SJSA1 (cell line): ENCODE measurements at regions not wholly inside any gene's neighbourhood (a gene's known extent, or its start where the extent isn't known, plus 50 kb on each side); places are given as distances from the start of the nearest gene placed in this dataset.

Experiments used
- DNase-seq, 2 experiments: peaks; one replicate each; pipeline ENCODE4 v3.0.0-alpha.2; 2015 to 2020; ENCODE audit warnings: low spot score in 2 of 2, low read depth in 1 of 2
- H3K27ac ChIP-seq: fragments of 250-450 bp; sonication (Bioruptor Pico); 2 replicates; pipeline ENCODE4 v1.5.1; 2020; ENCODE audit warnings: mild to moderate bottlenecking, moderate library complexity
- H3K27me3 ChIP-seq: fragments of 250-450 bp; sonication (Bioruptor Pico); replicated peaks from 2 replicates; pipeline ENCODE4 v1.5.1; 2020; ENCODE audit warnings: mild to moderate bottlenecking, moderate library complexity
- H3K36me3 ChIP-seq: fragments of 250-450 bp; sonication (Bioruptor Pico); 2 replicates; pipeline ENCODE4 v1.5.1; 2020; ENCODE audit warnings: mild to moderate bottlenecking
- H3K4me1 ChIP-seq: fragments of 250-450 bp; sonication (Bioruptor Pico); replicated peaks from 2 replicates; pipeline ENCODE4 v1.6.1; 2021; ENCODE audit warnings: mild to moderate bottlenecking
- H3K4me3 ChIP-seq: fragments of 250-450 bp; sonication (Bioruptor Pico); 2 replicates; pipeline ENCODE4 v1.5.1; 2020; ENCODE audit warnings: mild to moderate bottlenecking
- H3K9me3 ChIP-seq: fragments of 250-450 bp; sonication (Bioruptor Pico); replicated peaks from 2 replicates; pipeline ENCODE4 v1.5.1; 2020; ENCODE audit warnings: mild to moderate bottlenecking

DNA sequence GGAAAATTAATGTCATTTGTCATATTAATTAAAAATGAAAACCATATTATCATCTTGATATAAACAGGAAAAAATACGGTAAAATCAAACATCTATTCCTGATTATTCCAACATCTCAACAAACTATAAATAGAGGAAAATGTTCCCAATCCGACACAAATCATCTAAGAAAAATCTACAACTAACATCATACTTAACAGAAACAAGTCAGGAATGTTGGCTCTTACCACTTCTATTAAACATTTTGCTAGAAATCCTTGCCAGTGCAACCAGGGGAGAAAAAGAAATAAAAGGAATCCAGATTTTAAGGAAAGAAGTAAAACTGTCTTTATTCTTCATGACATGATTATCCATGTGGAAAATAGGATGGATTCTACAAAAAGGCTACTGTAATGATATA, 77.0 kb upstream of the IRF2BP2 start:
- DNase-seq = no peak
- H3K4me1 ChIP-seq = peaks cover 11% of the 10 kb centered on the region
- H3K36me3 ChIP-seq = no peaks in the 10 kb centered on the region
- H3K27me3 ChIP-seq = no peaks in the 10 kb centered on the region
- H3K4me3 ChIP-seq = no peak overlapping the region
- H3K27ac ChIP-seq = no peak overlapping the region
- H3K9me3 ChIP-seq = no peaks in the 10 kb centered on the region

DNA sequence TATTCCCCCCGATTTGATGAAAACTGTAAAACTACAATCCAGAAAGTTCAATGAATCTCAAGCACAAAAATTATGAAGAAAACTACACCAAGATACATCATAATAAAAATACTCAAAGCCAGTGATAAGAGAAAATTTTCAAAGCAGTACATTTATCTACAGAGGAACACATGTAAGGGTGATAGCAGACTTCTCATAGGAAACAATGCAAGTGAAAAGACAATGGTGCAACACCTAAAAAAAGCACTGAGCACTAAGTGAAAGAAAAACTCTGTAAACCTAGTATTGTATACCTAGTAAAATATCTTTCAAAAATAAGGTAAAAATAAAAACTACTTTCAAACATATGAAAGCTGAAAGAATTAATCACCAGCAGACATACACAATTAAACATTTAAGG, 76.1 kb upstream of the IRF2BP2 start:
- H3K36me3 ChIP-seq = no peaks in the 10 kb centered on the region
- no peaks in the 10 kb centered on the region for H3K9me3 ChIP-seq
- no peak overlapping the region for H3K4me3 ChIP-seq
- H3K27ac ChIP-seq = no peak overlapping the region
- DNase-seq = no peak
- H3K27me3 ChIP-seq = no peaks in the 10 kb centered on the region
- H3K4me1 ChIP-seq = peaks cover 11% of the 10 kb centered on the region

DNA sequence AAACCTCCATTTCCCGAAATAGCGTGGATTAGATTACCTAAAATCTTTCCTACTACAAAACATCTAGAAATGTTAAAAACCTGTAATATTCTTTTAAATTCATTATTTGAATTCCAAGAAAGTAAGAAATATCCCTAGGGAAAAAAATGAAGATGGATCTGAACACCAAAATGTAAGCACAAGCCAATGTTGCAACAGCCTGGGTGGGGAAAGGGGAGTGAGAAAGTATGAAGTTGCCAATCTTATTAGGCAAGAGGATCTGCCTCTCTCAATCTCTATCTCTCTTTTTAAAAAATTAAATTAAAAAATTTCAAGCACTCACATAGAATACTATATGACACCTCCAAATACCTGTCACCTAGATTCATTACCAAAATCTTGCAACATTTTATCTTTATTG, 74.9 kb upstream of the IRF2BP2 start:
- DNase-seq = no peak
- H3K27me3 ChIP-seq = no peaks in the 10 kb centered on the region
- H3K36me3 ChIP-seq = no peaks in the 10 kb centered on the region
- H3K4me1 ChIP-seq = peaks cover 11% of the 10 kb centered on the region
- no peaks in the 10 kb centered on the region for H3K9me3 ChIP-seq
- H3K27ac ChIP-seq = no peak overlapping the region
- no peak overlapping the region for H3K4me3 ChIP-seq

DNA sequence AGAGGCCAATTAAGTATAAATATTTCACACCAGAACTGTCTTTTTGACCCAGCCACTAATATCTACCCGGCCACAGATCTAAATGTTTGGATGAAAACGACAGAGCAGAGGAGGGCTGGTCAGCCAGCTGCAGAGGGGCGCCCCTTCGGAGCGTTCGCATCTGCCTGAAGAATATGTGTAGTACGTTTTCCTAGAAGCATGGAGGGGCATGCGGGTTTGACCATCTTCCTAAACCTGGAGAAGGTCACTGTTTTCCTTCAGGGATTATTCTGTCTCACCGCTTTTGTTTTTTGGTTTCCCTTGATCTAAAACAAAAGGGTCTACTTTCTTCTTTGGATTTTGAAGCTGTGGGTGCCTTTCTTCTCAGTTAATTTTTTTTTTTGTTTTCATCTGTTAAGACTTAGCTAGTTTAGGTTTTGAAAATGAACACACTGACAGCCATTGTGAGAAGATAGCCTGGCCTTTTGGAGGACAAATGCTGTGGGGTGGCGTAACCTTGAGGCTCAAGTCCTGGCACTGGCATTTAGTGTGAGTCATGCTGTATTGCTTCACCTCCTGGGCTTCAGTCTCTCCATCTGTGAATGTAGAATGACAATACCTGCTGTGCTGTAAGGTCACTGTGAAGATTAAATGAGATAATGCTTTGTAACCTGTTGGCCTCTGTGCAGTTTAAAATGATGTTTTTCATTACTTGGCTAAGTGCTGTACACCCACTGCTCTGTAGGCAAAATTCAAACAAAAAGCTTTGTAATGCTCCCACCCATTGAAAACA, 74.1 kb upstream of the IRF2BP2 start:
- Histone ChIP-seq H3K27me3 (no peaks in the 10 kb centered on the region), H3K27ac (no peak overlapping the region), H3K36me3 (no peaks in the 10 kb centered on the region), H3K4me3 (no peak overlapping the region), H3K9me3 (no peaks in the 10 kb centered on the region), H3K4me1 (peaks cover 11% of the 10 kb centered on the region)
- peak in 1 of 2 experiments; percentile 41 for DNase-seq

DNA sequence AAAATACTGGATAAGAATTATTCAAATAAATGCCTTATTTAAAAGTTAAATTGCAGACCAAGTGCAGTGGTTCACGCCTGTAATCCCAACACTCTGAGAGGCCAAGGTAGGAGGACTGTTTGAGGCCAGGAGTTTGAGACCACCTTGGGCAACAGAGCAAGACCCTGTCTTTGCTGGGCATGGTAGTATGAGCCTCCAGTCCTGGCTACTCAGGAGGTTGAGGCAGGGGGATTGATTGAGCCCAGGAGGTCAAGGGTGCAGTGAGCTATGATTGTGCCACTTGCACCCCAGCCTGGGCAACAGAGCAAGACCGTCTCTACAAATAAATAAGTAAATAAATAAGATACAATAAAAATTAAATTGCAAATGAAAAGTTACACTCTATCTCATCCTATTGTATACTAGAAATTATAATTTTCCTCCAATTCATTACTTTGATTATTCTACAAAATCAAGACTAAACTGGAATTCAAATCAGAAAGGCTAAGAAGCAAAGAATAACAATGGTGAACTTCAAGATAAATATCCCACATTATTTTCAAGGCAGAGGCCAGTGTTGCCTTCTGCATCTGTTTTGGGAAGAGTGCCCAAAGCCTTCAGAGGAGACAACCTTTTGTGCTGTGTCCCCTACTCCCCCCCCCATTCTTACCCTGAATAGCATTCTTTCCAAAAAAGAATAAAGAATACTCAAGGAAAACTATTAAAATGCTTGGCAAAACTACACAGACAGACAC, 73.3 kb upstream of the IRF2BP2 start:
- no peak for DNase-seq
- Histone ChIP-seq H3K36me3 (no peaks in the 10 kb centered on the region), H3K4me1 (peaks cover 11% of the 10 kb centered on the region), H3K27ac (no peak overlapping the region), H3K4me3 (no peak overlapping the region), H3K27me3 (no peaks in the 10 kb centered on the region), H3K9me3 (no peaks in the 10 kb centered on the region)

DNA sequence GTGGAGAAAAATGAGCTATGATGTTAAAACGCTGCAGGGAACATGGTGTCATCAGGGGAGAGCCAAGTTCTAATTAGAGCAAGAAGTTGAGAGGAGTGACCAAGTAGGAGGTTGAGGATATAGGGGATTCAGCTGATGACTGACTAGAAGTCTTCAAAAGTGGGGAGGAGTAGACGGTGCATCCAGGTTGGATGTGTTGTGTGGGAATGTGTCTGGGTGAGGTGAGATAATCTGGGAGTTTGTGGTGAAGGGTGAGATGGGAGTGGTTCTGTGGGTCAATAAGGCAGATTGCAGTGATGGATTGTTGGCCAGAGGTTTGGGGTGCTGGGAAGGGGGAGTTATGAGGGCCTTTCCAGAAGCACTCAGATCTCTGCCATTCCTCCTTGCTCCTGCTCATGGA, 72.0 kb upstream of the IRF2BP2 start:
- H3K4me1 ChIP-seq = peaks cover 11% of the 10 kb centered on the region
- no peaks in the 10 kb centered on the region for H3K9me3 ChIP-seq
- H3K4me3 ChIP-seq = no peak overlapping the region
- no peak for DNase-seq
- H3K36me3 ChIP-seq = no peaks in the 10 kb centered on the region
- no peak overlapping the region for H3K27ac ChIP-seq
- H3K27me3 ChIP-seq = no peaks in the 10 kb centered on the region

DNA sequence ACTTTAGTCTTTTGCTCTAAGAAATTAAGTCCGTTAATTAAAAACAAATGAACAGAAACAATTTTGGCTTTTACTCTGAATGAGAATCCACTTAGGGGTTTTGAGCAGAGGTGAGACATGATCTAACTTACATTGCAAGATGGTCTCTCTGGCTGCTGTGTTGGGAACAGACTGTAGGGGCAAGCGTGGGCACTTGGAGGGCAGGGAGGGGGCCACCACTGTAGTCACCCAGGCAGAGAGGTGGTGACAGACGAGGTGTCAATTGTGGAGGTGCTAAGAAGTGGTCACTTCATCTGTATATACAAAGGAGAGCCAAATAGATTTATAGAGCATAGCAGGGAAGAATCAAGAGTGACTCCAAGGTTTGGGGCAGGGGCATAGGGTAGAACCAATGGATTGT, 71.1 kb upstream of the IRF2BP2 start:
- Histone ChIP-seq H3K9me3 (no peaks in the 10 kb centered on the region), H3K4me3 (no peak overlapping the region), H3K27me3 (no peaks in the 10 kb centered on the region), H3K27ac (no peak overlapping the region), H3K4me1 (peaks cover 14% of the 10 kb centered on the region), H3K36me3 (no peaks in the 10 kb centered on the region)
- no peak for DNase-seq

DNA sequence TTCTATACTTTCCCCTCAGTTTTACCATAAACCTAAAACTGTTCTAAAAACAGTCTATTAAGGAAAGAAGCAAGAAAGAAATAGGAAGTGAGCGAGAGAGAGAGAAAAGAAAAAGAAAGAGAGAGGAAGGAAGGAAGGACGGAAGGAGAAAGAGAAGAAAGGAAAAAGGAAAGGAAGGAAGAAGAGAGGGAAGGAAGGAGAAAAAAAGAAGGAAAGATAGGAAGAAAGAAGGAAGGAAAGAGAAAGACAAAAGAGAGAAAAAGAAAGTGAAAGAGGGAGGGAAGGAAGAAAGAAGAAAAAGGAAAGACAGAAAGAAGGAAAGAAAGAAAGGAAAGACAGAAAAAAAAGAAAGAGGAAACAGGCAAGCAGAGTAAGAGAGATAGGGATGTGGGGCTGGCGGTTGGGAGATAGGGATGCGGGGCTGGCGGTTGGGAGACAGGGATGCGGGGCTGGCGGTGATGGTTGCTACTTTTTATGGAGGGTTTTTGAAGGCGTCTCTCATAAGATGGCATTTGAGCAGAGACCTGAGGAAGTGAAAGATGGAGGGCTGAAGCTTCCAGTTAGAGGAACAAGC, 70.4 kb upstream of the IRF2BP2 start:
- no peak overlapping the region for H3K27ac ChIP-seq
- no peaks in the 10 kb centered on the region for H3K36me3 ChIP-seq
- no peaks in the 10 kb centered on the region for H3K27me3 ChIP-seq
- H3K9me3 ChIP-seq = no peaks in the 10 kb centered on the region
- H3K4me3 ChIP-seq = no peak overlapping the region
- no peak for DNase-seq
- peaks cover 16% of the 10 kb centered on the region for H3K4me1 ChIP-seq

DNA sequence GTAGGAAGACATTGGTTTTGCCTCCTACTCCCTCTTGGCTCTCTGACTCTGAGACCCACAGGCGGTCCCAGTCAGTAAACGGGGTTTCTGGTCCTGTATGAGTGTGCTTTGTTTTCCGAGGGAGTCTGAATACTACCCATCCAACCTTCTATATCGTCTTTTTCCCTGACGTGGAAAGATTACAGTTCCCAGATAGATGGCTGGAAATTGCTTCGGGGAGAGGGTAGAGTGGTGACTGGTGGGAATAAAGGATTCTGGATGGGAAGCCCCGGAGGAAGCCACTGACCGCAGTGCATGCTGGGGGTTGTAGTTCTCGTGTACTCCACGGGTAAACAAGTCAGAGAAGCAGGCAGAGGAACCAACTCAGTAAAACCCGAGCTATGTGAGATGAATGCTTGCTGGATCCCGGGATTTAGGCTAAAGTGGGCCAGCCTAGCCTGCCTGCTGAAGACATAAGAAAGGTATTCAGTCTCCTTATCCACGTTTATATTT, 66.2 kb upstream of the IRF2BP2 start:
- Histone ChIP-seq H3K27me3 (no peaks in the 10 kb centered on the region), H3K27ac (no peak overlapping the region), H3K9me3 (no peaks in the 10 kb centered on the region), H3K36me3 (no peaks in the 10 kb centered on the region), H3K4me1 (peaks cover 4% of the 10 kb centered on the region; the same call in 1 of the 2 replicates), H3K4me3 (no peak overlapping the region)
- DNase-seq = peak; percentile 50 to 79

DNA sequence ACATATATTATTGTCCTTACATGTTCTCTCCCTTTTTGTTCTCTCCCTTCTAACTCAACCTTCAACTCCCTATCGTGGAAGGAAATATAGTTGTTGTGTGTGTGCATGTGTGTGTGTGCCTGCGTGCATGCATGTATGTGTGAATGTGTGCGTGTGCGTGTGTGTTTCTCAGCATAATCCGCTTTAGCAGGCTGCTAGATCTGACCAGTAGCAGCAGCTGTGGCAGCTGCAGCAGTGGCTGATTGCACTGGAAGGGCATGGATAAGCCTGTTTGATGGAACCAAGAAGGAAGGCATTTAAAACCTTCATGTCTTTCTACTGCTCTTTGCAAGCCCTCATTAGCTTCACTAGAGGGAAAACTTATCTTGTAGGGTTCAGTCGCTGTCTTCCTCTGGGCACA, 65.6 kb upstream of the IRF2BP2 start:
- Histone ChIP-seq H3K4me1 (peaks cover 4% of the 10 kb centered on the region; the same call in 1 of the 2 replicates), H3K27me3 (no peaks in the 10 kb centered on the region), H3K27ac (no peak overlapping the region), H3K9me3 (no peaks in the 10 kb centered on the region), H3K4me3 (no peak overlapping the region), H3K36me3 (no peaks in the 10 kb centered on the region)
- no peak for DNase-seq

DNA sequence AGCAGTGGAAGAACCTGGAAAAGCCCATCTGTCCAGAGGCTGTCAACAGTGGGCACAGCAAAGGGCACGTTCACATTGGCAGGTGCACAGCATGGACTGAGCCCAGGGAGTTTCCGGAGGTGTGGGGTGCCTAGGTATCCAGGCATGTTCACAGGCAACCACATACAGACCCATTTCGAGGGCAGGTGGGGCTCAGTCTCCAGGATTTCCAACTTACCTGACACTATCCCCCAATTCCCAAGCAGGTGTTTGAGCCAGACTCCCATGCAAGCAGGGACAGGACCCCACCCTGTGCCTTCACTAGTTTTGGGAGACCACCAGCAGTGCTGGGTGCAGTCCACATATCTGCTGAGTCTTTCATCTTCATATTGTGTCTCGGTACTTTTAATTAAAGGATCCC, 65.0 kb upstream of the IRF2BP2 start:
- H3K9me3 ChIP-seq = no peaks in the 10 kb centered on the region

DNA sequence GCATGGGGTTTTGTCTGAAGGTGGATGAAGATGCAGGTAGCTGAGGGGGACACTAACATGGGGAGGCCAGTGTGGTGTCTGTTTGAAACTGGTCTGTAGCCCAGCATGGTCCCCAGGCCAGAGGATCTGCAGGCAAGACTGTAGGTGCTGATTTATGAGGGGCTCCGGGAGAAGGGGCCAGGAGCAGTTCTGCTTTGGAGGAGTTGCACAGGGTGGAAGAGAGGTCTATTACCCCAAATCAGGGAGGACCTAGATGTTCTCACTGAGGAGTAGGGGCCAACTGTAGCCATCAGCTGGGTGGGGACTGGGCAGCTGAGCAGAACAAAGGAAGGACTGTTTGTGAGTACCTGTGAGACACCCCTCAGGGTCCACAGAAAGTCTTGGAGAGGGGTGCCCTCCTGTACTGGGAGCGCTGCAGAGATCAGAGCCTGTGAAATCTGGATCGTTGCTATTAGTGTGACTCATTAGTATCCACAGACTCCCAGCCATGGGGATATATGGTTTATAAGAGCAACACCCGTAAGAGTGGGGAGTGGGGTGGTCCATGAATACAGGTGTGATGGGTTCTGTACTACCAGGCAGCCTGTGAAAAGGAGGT, 64.3 kb upstream of the IRF2BP2 start:
- no peaks in the 10 kb centered on the region for H3K36me3 ChIP-seq
- H3K4me1 ChIP-seq = peaks cover 4% of the 10 kb centered on the region; the same call in 1 of the 2 replicates
- H3K4me3 ChIP-seq = no peak overlapping the region
- H3K27me3 ChIP-seq = no peaks in the 10 kb centered on the region
- H3K27ac ChIP-seq = no peak overlapping the region
- no peak for DNase-seq
- H3K9me3 ChIP-seq = no peaks in the 10 kb centered on the region

More for the DNA sequence above, 65.0 kb upstream of the IRF2BP2 start:
- no peak overlapping the region for H3K27ac ChIP-seq
- no peaks in the 10 kb centered on the region for H3K36me3 ChIP-seq
- H3K4me1 ChIP-seq = peaks cover 4% of the 10 kb centered on the region; the same call in 1 of the 2 replicates
- H3K27me3 ChIP-seq = no peaks in the 10 kb centered on the region
- no peak overlapping the region for H3K4me3 ChIP-seq
- no peak for DNase-seq

DNA sequence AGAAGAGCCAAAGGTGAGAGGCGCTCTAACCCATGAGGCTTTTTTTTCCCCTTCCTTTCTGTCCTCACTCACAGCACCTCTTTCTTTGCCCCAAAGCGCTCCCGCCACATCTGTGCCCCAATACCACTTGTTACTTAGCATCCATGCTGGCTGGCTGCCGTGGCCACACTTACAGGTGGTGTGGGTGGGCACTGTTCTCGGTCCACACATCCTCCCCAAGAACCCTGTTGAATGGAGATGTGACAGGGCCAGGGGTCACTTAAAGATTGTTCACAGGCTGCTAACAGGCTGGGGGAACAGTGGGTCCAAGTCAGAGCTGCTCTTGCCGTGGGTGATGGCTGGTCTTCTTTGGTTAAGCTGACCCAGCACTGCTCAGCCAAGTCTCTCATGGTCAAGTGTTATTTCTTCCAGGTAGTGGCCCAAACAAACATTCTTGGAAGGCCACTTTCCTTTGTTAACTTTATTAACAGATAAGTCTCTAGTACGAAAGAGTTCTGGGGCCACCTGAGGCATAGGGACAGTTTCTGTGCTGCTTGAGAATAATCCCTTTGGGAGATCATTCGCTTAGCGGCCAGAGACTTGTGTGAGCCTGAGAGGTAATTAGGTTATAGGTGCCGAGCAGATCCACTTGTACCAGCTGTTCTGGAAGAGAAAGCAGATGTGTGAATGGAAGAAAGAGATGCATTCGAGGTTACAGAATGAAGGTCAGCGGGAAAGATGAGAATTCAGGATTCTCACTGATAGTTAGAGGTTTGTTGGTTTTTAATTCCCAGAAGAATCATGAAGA, 62.6 kb upstream of the IRF2BP2 start:
- Histone ChIP-seq H3K27ac (no peak overlapping the region), H3K4me1 (peaks cover 4% of the 10 kb centered on the region; the same call in 1 of the 2 replicates), H3K36me3 (0 out of 2 replicates have a peak, but pooled peaks cover 5% of the 10 kb centered on the region), H3K4me3 (no peak overlapping the region), H3K27me3 (no peaks in the 10 kb centered on the region), H3K9me3 (peaks cover 4% of the 10 kb centered on the region; the same call in 1 of the 2 replicates)
- DNase-seq = no peak
